DMS79 (cell line): ENCODE measurements at regions not wholly inside any gene's neighbourhood (a gene's known extent, or its start where the extent isn't known, plus 50 kb on each side); places are given as distances from the start of the nearest gene placed in this dataset.
A peak's percentile ranks its signal among the peaks of the same experiment; 100 is the strongest.
"Not testable (repeated sequence)": the region's sequence is repeated elsewhere in the genome, so short reads cannot be mapped to it uniquely, and the experiment has no call there.

Experiments used
- DNase-seq: peaks from one replicate; lab custom pipeline; 2025; lab: John Stamatoyannopoulos, UW

GRCh38 chr5:92992073-92992472 lies 588.9 kb downstream of the NR2F1-AS1 start:
- no peak for DNase-seq

- DNase-seq = no peak
Measured at GRCh38 chr5:92991581-92992067, 589.4 kb downstream of the NR2F1-AS1 start.

- DNase-seq = no peak
Measured at GRCh38 chr5:92990771-92991170, 590.2 kb downstream of the NR2F1-AS1 start.

GRCh38 chr5:92981001-92981400 lies 600.0 kb downstream of the NR2F1-AS1 start:
- DNase-seq = no peak

- DNase-seq = no peak
Measured at GRCh38 chr5:92980491-92980890, 600.5 kb downstream of the NR2F1-AS1 start.

- DNase-seq = no peak
Measured at GRCh38 chr5:92979716-92980115, 601.3 kb downstream of the NR2F1-AS1 start.

- no peak for DNase-seq
Measured at GRCh38 chr5:92977846-92978540, 603.0 kb downstream of the NR2F1-AS1 start.

GRCh38 chr5:92976156-92976555 lies 604.9 kb downstream of the NR2F1-AS1 start:
- no peak for DNase-seq

- no peak for DNase-seq
Measured at GRCh38 chr5:92969781-92970237, 611.2 kb downstream of the NR2F1-AS1 start.

- DNase-seq = no peak
Measured at GRCh38 chr5:92969191-92969780, 611.7 kb downstream of the NR2F1-AS1 start.

GRCh38 chr5:92963800-92964199 lies 617.2 kb downstream of the NR2F1-AS1 start:
- DNase-seq = no peak

GRCh38 chr5:92962752-92963151 lies 618.3 kb downstream of the NR2F1-AS1 start:
- peak; percentile 79 for DNase-seq

GRCh38 chr5:92956886-92957285 lies 624.1 kb downstream of the NR2F1-AS1 start:
- no peak for DNase-seq

- no peak for DNase-seq
Measured at GRCh38 chr5:92952243-92952642, 628.8 kb downstream of the NR2F1-AS1 start.

- DNase-seq = no peak
Measured at GRCh38 chr5:92951746-92952145, 629.3 kb downstream of the NR2F1-AS1 start.

GRCh38 chr5:92946546-92946945 lies 634.5 kb downstream of the NR2F1-AS1 start:
- DNase-seq = no peak

- no peak for DNase-seq
Measured at GRCh38 chr5:92945605-92946097, 635.4 kb downstream of the NR2F1-AS1 start.

- no peak for DNase-seq
Measured at GRCh38 chr5:92944903-92945604, 636.0 kb downstream of the NR2F1-AS1 start.

GRCh38 chr5:92944337-92944736 lies 636.7 kb downstream of the NR2F1-AS1 start:
- DNase-seq = no peak

GRCh38 chr5:92942762-92943161 lies 638.3 kb downstream of the NR2F1-AS1 start:
- no peak for DNase-seq

GRCh38 chr5:92941806-92942205 lies 639.2 kb downstream of the NR2F1-AS1 start:
- no peak for DNase-seq

- DNase-seq = no peak
Measured at GRCh38 chr5:92939428-92939827, 641.6 kb downstream of the NR2F1-AS1 start.

GRCh38 chr5:92937396-92937795 lies 643.6 kb downstream of the NR2F1-AS1 start:
- not testable (repeated sequence) for DNase-seq
